ENCODE measurements at regions not wholly inside any gene's neighbourhood (a gene's known extent, or its start where the extent isn't known, plus 50 kb on each side); places are given as distances from the start of the nearest gene placed in this dataset.

DNA sequence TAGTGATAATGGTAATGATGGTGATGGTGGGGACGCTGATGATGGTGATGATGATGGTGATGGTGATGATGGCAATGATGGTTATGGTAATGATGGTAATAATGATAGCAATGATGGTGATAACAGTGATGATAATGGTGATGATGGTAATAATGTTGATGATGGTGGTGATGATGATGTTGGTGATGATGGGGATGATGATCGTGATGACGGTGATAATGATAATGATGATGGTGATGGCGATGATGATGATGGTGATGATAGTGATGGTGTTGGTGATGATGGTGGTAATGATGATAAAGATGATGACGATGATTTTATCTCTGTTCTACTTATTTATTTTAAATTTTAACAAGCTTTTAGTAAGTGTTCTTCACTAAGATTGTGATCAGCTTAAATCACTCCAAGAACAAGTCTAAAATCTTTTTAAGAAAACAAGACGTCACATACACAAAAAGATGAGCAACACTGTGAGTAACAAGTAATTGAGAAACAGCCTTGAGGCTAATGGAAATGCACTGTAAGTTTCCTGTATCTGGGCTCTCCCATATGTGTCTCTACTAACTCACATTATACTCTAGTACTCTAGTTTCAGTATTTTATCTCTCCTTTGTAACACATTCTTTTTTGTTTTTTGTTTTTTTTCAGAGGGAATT is 480.2 kb upstream of the PRKX start:
- TF ChIP-seq, protein P1, sequence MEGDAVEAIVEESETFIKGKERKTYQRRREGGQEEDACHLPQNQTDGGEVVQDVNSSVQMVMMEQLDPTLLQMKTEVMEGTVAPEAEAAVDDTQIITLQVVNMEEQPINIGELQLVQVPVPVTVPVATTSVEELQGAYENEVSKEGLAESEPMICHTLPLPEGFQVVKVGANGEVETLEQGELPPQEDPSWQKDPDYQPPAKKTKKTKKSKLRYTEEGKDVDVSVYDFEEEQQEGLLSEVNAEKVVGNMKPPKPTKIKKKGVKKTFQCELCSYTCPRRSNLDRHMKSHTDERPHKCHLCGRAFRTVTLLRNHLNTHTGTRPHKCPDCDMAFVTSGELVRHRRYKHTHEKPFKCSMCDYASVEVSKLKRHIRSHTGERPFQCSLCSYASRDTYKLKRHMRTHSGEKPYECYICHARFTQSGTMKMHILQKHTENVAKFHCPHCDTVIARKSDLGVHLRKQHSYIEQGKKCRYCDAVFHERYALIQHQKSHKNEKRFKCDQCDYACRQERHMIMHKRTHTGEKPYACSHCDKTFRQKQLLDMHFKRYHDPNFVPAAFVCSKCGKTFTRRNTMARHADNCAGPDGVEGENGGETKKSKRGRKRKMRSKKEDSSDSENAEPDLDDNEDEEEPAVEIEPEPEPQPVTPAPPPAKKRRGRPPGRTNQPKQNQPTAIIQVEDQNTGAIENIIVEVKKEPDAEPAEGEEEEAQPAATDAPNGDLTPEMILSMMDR (IDR thresholded peaks at IDR 0.05), result no peak
- TF ChIP-seq ZFX (IDR thresholded peaks at IDR 0.05; ENCODE audit: borderline replicate concordance), result no peak
